NCI-H1930 (cell line): ENCODE measurements at regions not wholly inside any gene's neighbourhood (a gene's known extent, or its start where the extent isn't known, plus 50 kb on each side); places are given as distances from the start of the nearest gene placed in this dataset.
"Not testable (repeated sequence)": the region's sequence is repeated elsewhere in the genome, so short reads cannot be mapped to it uniquely, and the experiment has no call there.

Experiments used
- DNase-seq, 2 experiments: peaks; one replicate each; lab custom pipeline; 2025; lab: John Stamatoyannopoulos, UW

- no peak for DNase-seq
Measured at GRCh38 chr7:20520530-20520929, 94.9 kb upstream of the ABCB5 start.

- DNase-seq, result no peak
Measured at GRCh38 chr7:20521243-20521642, 94.2 kb upstream of the ABCB5 start.

GRCh38 chr7:20529260-20529659 lies 86.2 kb upstream of the ABCB5 start:
- DNase-seq, result no peak

- no peak for DNase-seq
Measured at GRCh38 chr7:20532890-20533289, 82.6 kb upstream of the ABCB5 start.

GRCh38 chr7:20534543-20534942 lies 80.9 kb upstream of the ABCB5 start:
- DNase-seq, result no peak

- no peak for DNase-seq
Measured at GRCh38 chr7:20535541-20535940, 79.9 kb upstream of the ABCB5 start.

- DNase-seq, result no peak
Measured at GRCh38 chr7:20539201-20539600, 76.3 kb upstream of the ABCB5 start.

- DNase-seq, result no peak
Measured at GRCh38 chr7:20541608-20542349, 73.7 kb upstream of the ABCB5 start.

GRCh38 chr7:20542594-20542993 lies 72.9 kb upstream of the ABCB5 start:
- no peak for DNase-seq

- no peak for DNase-seq
Measured at GRCh38 chr7:20543500-20543899, 72.0 kb upstream of the ABCB5 start.

- no peak for DNase-seq
Measured at GRCh38 chr7:20545016-20545415, 70.5 kb upstream of the ABCB5 start.

- DNase-seq, result not testable (repeated sequence)
Measured at GRCh38 chr7:20546958-20547357, 68.5 kb upstream of the ABCB5 start.

GRCh38 chr7:20554072-20554471 lies 61.4 kb upstream of the ABCB5 start:
- no peak for DNase-seq

GRCh38 chr7:20556091-20556490 lies 59.4 kb upstream of the ABCB5 start:
- DNase-seq, result no peak

GRCh38 chr7:20557116-20557515 lies 58.4 kb upstream of the ABCB5 start:
- DNase-seq, result no peak

GRCh38 chr7:20558963-20559716 lies 56.3 kb upstream of the ABCB5 start:
- no peak for DNase-seq

- DNase-seq, result no peak
Measured at GRCh38 chr7:20559883-20560282, 55.6 kb upstream of the ABCB5 start.

- no peak for DNase-seq
Measured at GRCh38 chr7:20560325-20561180, 54.9 kb upstream of the ABCB5 start.

GRCh38 chr7:20561466-20561865 lies 54.0 kb upstream of the ABCB5 start:
- no peak for DNase-seq

- no peak for DNase-seq
Measured at GRCh38 chr7:20561908-20562307, 53.6 kb upstream of the ABCB5 start.

GRCh38 chr7:20562461-20562860 lies 53.0 kb upstream of the ABCB5 start:
- DNase-seq, result no peak
